ENCODE measurements at regions not wholly inside any gene's neighbourhood (a gene's known extent, or its start where the extent isn't known, plus 50 kb on each side); places are given as distances from the start of the nearest gene placed in this dataset.
A peak's percentile ranks its signal among the peaks of the same experiment; 100 is the strongest.

GRCh38 chr2:48912110-48912509 is 156.6 kb upstream of the LHCGR start:
- H3K4me3 Mint-ChIP-seq: no peak overlapping the region
- H3K9me3 Mint-ChIP-seq: no peaks in the 10 kb centered on the region
- H3K27ac Mint-ChIP-seq: no peak overlapping the region
- TF ChIP-seq CTCF (IDR thresholded peaks at IDR 0.05; ENCODE audit: unreplicated experiment in 3 of 3): no peak
- H3K4me1 Mint-ChIP-seq: no peaks in the 10 kb centered on the region
- H3K36me3 Mint-ChIP-seq (ENCODE audit: low read depth): no peaks in the 10 kb centered on the region
- H3K27me3 Mint-ChIP-seq (ENCODE audit: low read depth): peaks cover 4% of the 10 kb centered on the region

GRCh38 chr2:48910961-48911360 is 155.4 kb upstream of the LHCGR start:
- Mint-ChIP-seq H3K4me3 (no peak overlapping the region), H3K27me3 (ENCODE audit: low read depth) (peaks cover 4% of the 10 kb centered on the region), H3K9me3 (no peaks in the 10 kb centered on the region), H3K36me3 (ENCODE audit: low read depth) (no peaks in the 10 kb centered on the region), H3K4me1 (peaks cover 8% of the 10 kb centered on the region), H3K27ac (no peak overlapping the region)
- TF ChIP-seq CTCF (IDR thresholded peaks at IDR 0.05; ENCODE audit: unreplicated experiment in 3 of 3): no peak

- TF ChIP-seq CTCF (IDR thresholded peaks at IDR 0.05; ENCODE audit: unreplicated experiment in 3 of 3): no peak
- Mint-ChIP-seq H3K36me3 (ENCODE audit: low read depth) (no peaks in the 10 kb centered on the region), H3K4me1 (peaks cover 13% of the 10 kb centered on the region), H3K9me3 (no peaks in the 10 kb centered on the region), H3K4me3 (no peak overlapping the region), H3K27me3 (ENCODE audit: low read depth) (peaks cover 4% of the 10 kb centered on the region), H3K27ac (peak overlapping the region; percentile 22 to 67 (median 51))
These were observed 151.1 kb upstream of the LHCGR start for GRCh38 chr2:48906633-48907032.

- H3K27me3 Mint-ChIP-seq (ENCODE audit: low read depth): peaks cover 4% of the 10 kb centered on the region
- no peak overlapping the region for H3K4me3 Mint-ChIP-seq
- H3K9me3 Mint-ChIP-seq: no peaks in the 10 kb centered on the region
- H3K27ac Mint-ChIP-seq: peak overlapping the region in 2 of 3 experiments; percentile 51 to 67
- H3K4me1 Mint-ChIP-seq: peaks cover 13% of the 10 kb centered on the region
- TF ChIP-seq CTCF (IDR thresholded peaks at IDR 0.05; ENCODE audit: unreplicated experiment in 3 of 3): no peak
- no peaks in the 10 kb centered on the region for H3K36me3 Mint-ChIP-seq (ENCODE audit: low read depth)
These were observed 150.2 kb upstream of the LHCGR start for GRCh38 chr2:48905696-48906095.

- Mint-ChIP-seq H3K36me3 (ENCODE audit: low read depth) (no peaks in the 10 kb centered on the region), H3K9me3 (no peaks in the 10 kb centered on the region), H3K4me3 (no peak overlapping the region), H3K4me1 (peaks cover 13% of the 10 kb centered on the region), H3K27me3 (ENCODE audit: low read depth) (peaks cover 4% of the 10 kb centered on the region), H3K27ac (no peak overlapping the region)
- no peak for TF ChIP-seq CTCF (IDR thresholded peaks at IDR 0.05; ENCODE audit: unreplicated experiment in 3 of 3)
These were observed 147.0 kb upstream of the LHCGR start for GRCh38 chr2:48902521-48902920.

GRCh38 chr2:48901416-48901815 is 145.9 kb upstream of the LHCGR start:
- H3K9me3 Mint-ChIP-seq: no peaks in the 10 kb centered on the region
- peaks cover 4% of the 10 kb centered on the region for H3K27me3 Mint-ChIP-seq (ENCODE audit: low read depth)
- no peaks in the 10 kb centered on the region for H3K36me3 Mint-ChIP-seq (ENCODE audit: low read depth)
- no peak overlapping the region for H3K4me3 Mint-ChIP-seq
- peaks cover 10% of the 10 kb centered on the region for H3K4me1 Mint-ChIP-seq
- no peak for TF ChIP-seq CTCF (IDR thresholded peaks at IDR 0.05; ENCODE audit: unreplicated experiment in 3 of 3)
- H3K27ac Mint-ChIP-seq: no peak overlapping the region
